ENCODE measurements at regions not wholly inside any gene's neighbourhood (a gene's known extent, or its start where the extent isn't known, plus 50 kb on each side); places are given as distances from the start of the nearest gene placed in this dataset.

- no peak overlapping the region for H3K4me3 ChIP-seq (ENCODE audit: low read depth, low read length)
- no peak for TF ChIP-seq CTCF (IDR thresholded peaks at IDR 0.05; ENCODE audit: control insufficient read depth, extremely low read depth, insufficient read depth)
- DNase-seq (ENCODE audit: low read depth): no peak
Observed at GRCh38 chr5:2185646-2186471, 303.1 kb upstream of the IRX4 start.

- H3K4me3 ChIP-seq (ENCODE audit: low read depth, low read length): no peak overlapping the region
- TF ChIP-seq CTCF (IDR thresholded peaks at IDR 0.05; ENCODE audit: control insufficient read depth, extremely low read depth, insufficient read depth): no peak
- no peak for DNase-seq (ENCODE audit: low read depth)
Observed at GRCh38 chr5:2184563-2185540, 302.1 kb upstream of the IRX4 start.

- no peak overlapping the region for H3K4me3 ChIP-seq (ENCODE audit: low read depth, low read length)
- DNase-seq (ENCODE audit: low read depth): no peak
Observed at GRCh38 chr5:2184026-2184366, 301.3 kb upstream of the IRX4 start.

GRCh38 chr5:2183154-2184025 lies 300.7 kb upstream of the IRX4 start:
- DNase-seq (ENCODE audit: low read depth): peak; percentile 74
- no peak overlapping the region for H3K4me3 ChIP-seq (ENCODE audit: low read depth, low read length)
- TF ChIP-seq CTCF (IDR thresholded peaks at IDR 0.05; ENCODE audit: control insufficient read depth, extremely low read depth, insufficient read depth): no peak

More at GRCh38 chr5:2184026-2184366, 301.3 kb upstream of the IRX4 start:
- TF ChIP-seq CTCF (IDR thresholded peaks at IDR 0.05; ENCODE audit: control insufficient read depth, extremely low read depth, insufficient read depth): no peak

- TF ChIP-seq CTCF (IDR thresholded peaks at IDR 0.05; ENCODE audit: control insufficient read depth, extremely low read depth, insufficient read depth): no peak
- H3K4me3 ChIP-seq (ENCODE audit: low read depth, low read length): no peak overlapping the region
- DNase-seq (ENCODE audit: low read depth): no peak
Observed at GRCh38 chr5:2182020-2182419, 299.3 kb upstream of the IRX4 start.

GRCh38 chr5:2181557-2181956 lies 298.8 kb upstream of the IRX4 start:
- DNase-seq (ENCODE audit: low read depth): no peak
- H3K4me3 ChIP-seq (ENCODE audit: low read depth, low read length): no peak overlapping the region
- no peak for TF ChIP-seq CTCF (IDR thresholded peaks at IDR 0.05; ENCODE audit: control insufficient read depth, extremely low read depth, insufficient read depth)
